Aorta (tissue), 5 donors: ENCODE measurements at regions not wholly inside any gene's neighbourhood (a gene's known extent, or its start where the extent isn't known, plus 50 kb on each side); places are given as distances from the start of the nearest gene placed in this dataset.

Experiments
- ATAC-seq: fragments of 200-7000 bp; cut with Tn5 transposase; one replicate; pipeline ENCODE4 v1.9.1; 2022; ENCODE audit warnings: moderate library complexity; ENCODE audit not compliant: low FRiP score
- DNase-seq, 2 donors: peaks; one replicate each; pipeline ENCODE4 v3.0.0-alpha.2; 2020
- H3K27ac ChIP-seq, 2 donors: one replicate each; pipeline ENCODE4 v1.5.1; 2013; ENCODE audit warnings: low read length in 2 of 2, mild to moderate bottlenecking in 2 of 2, moderate library complexity in 2 of 2, control low read depth in 1 of 2, inconsistent platforms in 1 of 2, low read depth in 1 of 2
- H3K27me3 ChIP-seq, 2 donors: one replicate each; pipeline ENCODE4 v1.6.1; 2013; ENCODE audit warnings: control low read depth in 1 of 2, low read length in 1 of 2, mild to moderate bottlenecking in 1 of 2, moderate library complexity in 1 of 2; ENCODE audit not compliant: insufficient read depth in 2 of 2, control insufficient read depth in 1 of 2
- H3K36me3 ChIP-seq, 2 donors: one replicate each; pipeline ENCODE4 v1.6.1; 2013; ENCODE audit warnings: control low read depth in 1 of 2, low read length in 1 of 2, mild to moderate bottlenecking in 1 of 2; ENCODE audit not compliant: insufficient read depth in 2 of 2, control insufficient read depth in 1 of 2
- H3K4me1 ChIP-seq, 2 donors: one replicate each; pipeline ENCODE4 v1.6.1; 2013; ENCODE audit warnings: low read length in 2 of 2, control low read depth in 1 of 2, mild to moderate bottlenecking in 1 of 2, moderate library complexity in 1 of 2; ENCODE audit not compliant: insufficient read depth in 2 of 2, control insufficient read depth in 1 of 2
- H3K4me3 ChIP-seq, 2 donors: one replicate each; pipeline ENCODE4 v1.5.1; 2013; ENCODE audit warnings: low read length in 2 of 2, control low read depth in 1 of 2, mild to moderate bottlenecking in 1 of 2
- H3K9me3 ChIP-seq: one replicate; pipeline ENCODE4 v1.6.1; 2013; ENCODE audit warnings: mild to moderate bottlenecking, low read length; ENCODE audit not compliant: control insufficient read depth
- WGBS, 2 donors: extraction: QIAGEN DNeasy Blood & Tissue Kit; methylation state at CpG; one replicate each; pipeline ENCODE4 v1.1.7; 2013; 5-methylcytosine and 5-hydroxymethylcytosine counted together
- intact Hi-C, 2 donors: fragments of 100-400 bp; cut with DNase I; formaldehyde crosslinking; loops; one replicate each; pipeline versions ENCODE4 v1.14.2 to v1.15.0; 2022
- donor health status: healthy with polysubstance abuse.
- donor health status: Bipolar disorder and iron deficiency.
- donor health status: DM: no; HTN: no; CAD: no.
- donor health status: DM: no; HTN: no; CAD: no.
- donor health status: DM: yes; HTN: yes; CAD: no.

DNA sequence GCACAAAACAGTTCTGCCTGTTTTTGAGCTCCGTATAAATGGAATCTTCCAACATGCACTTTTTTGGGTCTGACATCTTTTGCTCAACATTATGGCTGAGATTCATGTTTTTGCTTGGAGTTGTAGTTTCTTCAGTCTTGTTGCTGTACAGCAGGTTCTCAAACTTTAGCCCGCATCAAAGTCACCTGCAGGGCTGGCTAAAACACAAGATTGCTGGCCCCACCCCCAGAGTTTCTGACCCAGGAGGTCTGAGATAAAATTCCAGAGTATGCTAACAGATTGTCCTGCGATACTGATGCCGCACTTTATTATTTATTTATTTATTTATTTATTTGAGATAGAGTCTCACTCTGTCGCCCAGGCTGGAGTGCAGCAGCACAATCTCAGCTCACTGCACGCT, 79.8 kb upstream of the WASF3 start:
- Histone ChIP-seq H3K4me3 (no peak overlapping the region), H3K27me3 (no peaks in the 10 kb centered on the region), H3K27ac (no peak overlapping the region), H3K4me1 (no peaks in the 10 kb centered on the region), H3K9me3 (no peaks in the 10 kb centered on the region), H3K36me3 (no peaks in the 10 kb centered on the region)
- ATAC-seq = no peak
- 90 to 91% methylated on average over 6 of the region's 6 CpGs for WGBS, 2 donors
- intact Hi-C loops = loop anchor here in 1 of 2 donors (10.0 kb wide), 1 partner anchor 53 kb away; no protein-coding TSS in a partner anchor
- DNase-seq = no peak

DNA sequence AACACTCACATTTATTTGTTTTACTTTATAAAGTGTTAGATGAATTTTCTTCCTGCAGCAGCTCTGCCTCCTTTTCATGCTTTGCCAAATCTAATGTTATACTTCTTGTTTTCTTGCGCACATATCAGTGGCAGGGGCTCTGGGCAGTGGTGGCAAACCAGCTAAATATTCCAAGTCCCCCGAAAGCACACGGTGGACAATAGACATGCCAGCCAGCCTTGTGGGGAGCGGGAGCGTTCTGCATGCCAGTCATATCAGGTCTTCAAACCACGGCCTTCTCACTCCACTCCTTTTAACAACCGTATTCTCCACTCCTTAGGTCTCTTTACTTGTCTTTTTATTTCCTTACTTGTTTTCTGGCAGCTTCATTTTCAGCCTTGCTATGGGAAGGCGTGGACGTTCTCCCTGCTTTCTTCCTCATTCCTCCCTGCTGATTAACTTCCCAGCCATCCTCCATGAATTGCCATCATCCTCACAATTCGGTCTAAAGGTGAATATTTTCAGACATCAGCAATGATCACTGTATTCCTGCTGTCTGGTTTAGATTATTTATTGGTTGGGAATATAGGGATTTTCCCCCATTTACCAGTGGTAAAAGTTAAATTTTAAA, 77.1 kb upstream of the WASF3 start:
- H3K4me3 ChIP-seq = no peak overlapping the region
- WGBS, 2 donors = 42 to 45% methylated on average over 10 of the region's 10 CpGs
- DNase-seq = no peak
- intact Hi-C loops = loop anchor here (5.0 kb wide), 1 partner anchor 217 kb away; no protein-coding TSS in a partner anchor
- no peaks in the 10 kb centered on the region for H3K9me3 ChIP-seq
- no peak for ATAC-seq
- no peaks in the 10 kb centered on the region for H3K27me3 ChIP-seq
- no peaks in the 10 kb centered on the region for H3K36me3 ChIP-seq
- no peak overlapping the region for H3K27ac ChIP-seq
- no peaks in the 10 kb centered on the region for H3K4me1 ChIP-seq

DNA sequence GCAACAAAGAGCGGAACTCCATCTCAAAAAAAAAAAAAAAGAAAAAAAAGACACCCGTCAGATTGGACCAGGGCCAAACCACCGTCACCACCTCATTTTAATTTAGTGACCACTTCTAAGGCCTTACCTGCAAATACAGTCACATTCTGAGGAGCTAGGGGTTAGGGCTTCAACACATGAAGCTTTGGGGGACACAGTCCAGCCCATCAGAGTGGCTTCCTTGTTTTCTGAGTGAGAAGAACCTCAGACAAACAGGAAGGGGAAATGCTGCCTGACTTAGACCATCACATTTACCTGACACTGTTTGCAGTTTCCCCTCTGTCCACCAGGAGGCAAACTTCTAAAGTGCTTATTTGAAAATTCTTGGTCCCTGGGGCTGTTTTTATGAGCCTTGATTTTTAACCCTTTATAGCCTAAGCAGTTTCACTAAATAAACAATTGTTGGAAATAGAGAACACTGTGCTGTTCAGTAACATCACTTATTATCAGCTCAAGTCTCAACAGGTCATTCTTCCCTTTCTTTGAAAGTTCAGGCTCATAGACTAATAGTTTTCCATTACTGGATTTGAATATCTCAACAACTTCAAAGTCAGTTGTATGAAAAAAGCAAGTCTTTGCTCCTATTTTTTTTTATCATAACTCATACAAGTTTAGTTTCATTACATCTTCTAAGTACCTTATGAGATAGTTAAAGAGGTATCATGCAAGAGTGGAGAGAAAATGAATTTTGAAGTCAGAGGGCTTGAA, 74.9 kb upstream of the WASF3 start:
- DNase-seq (peak in 1 of 2 donors; percentile 65), ATAC-seq (peak; percentile 35)
- no peaks in the 10 kb centered on the region for H3K36me3 ChIP-seq
- no peak overlapping the region for H3K27ac ChIP-seq
- H3K4me1 ChIP-seq = no peaks in the 10 kb centered on the region
- H3K4me3 ChIP-seq = no peak overlapping the region
- 32 to 36% methylated on average over 3 of the region's 3 CpGs for WGBS, 2 donors
- no peaks in the 10 kb centered on the region for H3K27me3 ChIP-seq
- H3K9me3 ChIP-seq = no peaks in the 10 kb centered on the region
- intact Hi-C loops = loop anchor here (5.0 kb wide), 1 partner anchor 215 kb away; no protein-coding TSS in a partner anchor

DNA sequence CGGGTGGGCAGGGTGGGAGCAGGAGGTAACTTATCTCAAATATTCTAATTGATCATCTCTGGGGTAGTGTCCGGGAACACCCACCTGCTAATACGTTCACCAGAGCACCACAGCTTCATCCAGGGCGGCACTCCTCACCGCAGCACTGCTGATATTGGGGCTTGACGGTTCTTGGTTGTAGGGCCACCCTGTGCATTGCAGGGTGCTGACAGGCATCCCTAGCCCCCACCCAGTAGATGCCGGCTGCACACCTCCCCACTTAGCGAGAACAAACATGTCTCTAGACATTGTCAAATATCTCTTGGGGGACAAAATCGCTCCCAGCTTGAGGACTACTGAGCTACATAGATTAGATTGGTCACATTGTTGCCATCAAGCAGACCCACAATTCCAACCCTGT, 73.9 kb upstream of the WASF3 start:
- Histone ChIP-seq H3K4me1 (no peaks in the 10 kb centered on the region), H3K36me3 (no peaks in the 10 kb centered on the region), H3K27me3 (no peaks in the 10 kb centered on the region), H3K9me3 (no peaks in the 10 kb centered on the region), H3K27ac (no peak overlapping the region), H3K4me3 (no peak overlapping the region)
- DNase-seq (peak in 1 of 2 donors; percentile 26), ATAC-seq (no peak)
- intact Hi-C loops = loop anchor here (5.0 kb wide), 1 partner anchor 214 kb away; no protein-coding TSS in a partner anchor
- WGBS, 2 donors = 84 to 88% methylated on average over 9 of the region's 9 CpGs

DNA sequence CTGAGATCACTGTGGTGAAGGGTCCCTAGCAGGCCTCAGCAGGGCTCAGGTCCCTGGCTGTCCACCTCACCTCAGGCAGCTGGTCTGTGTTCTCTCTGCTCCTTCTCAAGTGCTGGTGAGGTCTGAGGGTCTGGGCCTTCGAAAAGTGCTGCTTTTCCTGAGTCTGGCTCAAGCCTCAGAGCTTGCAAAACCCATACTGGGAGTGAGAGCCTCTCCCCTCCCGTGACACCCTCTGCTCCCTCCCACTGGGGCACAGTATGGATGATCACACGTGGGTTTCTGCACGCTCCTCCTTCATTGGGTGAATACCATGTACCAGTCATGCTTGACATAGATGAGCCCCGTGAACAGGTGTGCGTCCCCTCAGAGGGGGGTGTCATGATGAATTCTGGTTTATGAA, 73.3 kb upstream of the WASF3 start:
- Histone ChIP-seq H3K36me3 (no peaks in the 10 kb centered on the region), H3K4me1 (no peaks in the 10 kb centered on the region), H3K9me3 (no peaks in the 10 kb centered on the region), H3K4me3 (no peak overlapping the region), H3K27ac (no peak overlapping the region), H3K27me3 (no peaks in the 10 kb centered on the region)
- DNase-seq (peak in 1 of 2 donors; percentile 17), ATAC-seq (no peak)
- WGBS, 2 donors = 86 to 88% methylated on average over 6 of the region's 6 CpGs
- intact Hi-C loops = loop anchor here (5.0 kb wide), 1 partner anchor 213 kb away; no protein-coding TSS in a partner anchor

DNA sequence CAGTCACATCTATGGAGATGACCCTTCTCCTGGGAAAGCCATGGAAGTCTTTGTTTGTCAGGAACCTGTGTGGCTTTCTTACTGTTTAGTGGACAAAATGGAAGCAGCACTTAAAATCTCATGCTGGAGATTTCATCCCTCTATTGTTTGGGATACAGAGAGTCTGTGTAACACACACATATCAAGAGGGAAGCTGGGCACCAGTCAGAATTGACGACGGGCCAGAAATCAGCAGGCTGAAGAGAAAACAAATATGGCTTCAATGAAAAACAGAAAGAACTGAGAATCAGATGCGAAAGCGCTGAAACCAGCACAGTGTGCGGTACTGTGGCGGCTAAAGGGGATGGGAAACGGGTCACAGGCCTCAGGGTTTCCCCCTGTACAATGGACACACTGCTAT, 72.2 kb upstream of the WASF3 start:
- ATAC-seq (no peak), DNase-seq (no peak)
- H3K4me3 ChIP-seq = no peak overlapping the region
- intact Hi-C loops = no loop called here
- H3K27ac ChIP-seq = no peak overlapping the region
- WGBS, 2 donors = 76 to 79% methylated on average over 7 of the region's 7 CpGs
- no peaks in the 10 kb centered on the region for H3K36me3 ChIP-seq
- no peaks in the 10 kb centered on the region for H3K4me1 ChIP-seq
- no peaks in the 10 kb centered on the region for H3K27me3 ChIP-seq
- no peaks in the 10 kb centered on the region for H3K9me3 ChIP-seq

DNA sequence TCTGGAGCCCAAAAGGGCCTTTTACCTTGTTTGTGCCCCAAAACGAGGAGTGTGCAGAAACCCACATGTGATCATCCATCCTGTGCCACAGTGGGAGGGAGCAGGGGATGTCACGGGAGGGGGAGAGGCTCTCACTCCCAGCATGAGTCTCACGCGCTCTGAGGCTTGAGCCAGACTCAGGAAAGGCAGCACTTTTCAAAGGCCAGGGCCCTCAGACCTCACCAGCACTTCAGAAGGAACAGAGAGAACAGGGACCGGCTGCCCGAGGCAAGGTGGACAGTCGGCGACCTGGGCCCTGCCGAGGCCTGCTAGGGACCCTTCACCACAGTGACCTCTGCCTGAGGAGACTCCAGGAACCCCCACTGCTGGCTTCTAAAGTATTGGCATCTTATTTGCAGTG, 71.7 kb upstream of the WASF3 start:
- no peaks in the 10 kb centered on the region for H3K27me3 ChIP-seq
- H3K4me1 ChIP-seq = no peaks in the 10 kb centered on the region
- intact Hi-C loops = no loop called here
- peak; percentile 59 for ATAC-seq
- no peak overlapping the region for H3K27ac ChIP-seq
- 60 to 61% methylated on average over 9 of the region's 9 CpGs for WGBS, 2 donors
- H3K4me3 ChIP-seq = no peak overlapping the region
- H3K36me3 ChIP-seq = no peaks in the 10 kb centered on the region
- peak in 1 of 2 donors; percentile 39 for DNase-seq
- H3K9me3 ChIP-seq = no peaks in the 10 kb centered on the region

DNA sequence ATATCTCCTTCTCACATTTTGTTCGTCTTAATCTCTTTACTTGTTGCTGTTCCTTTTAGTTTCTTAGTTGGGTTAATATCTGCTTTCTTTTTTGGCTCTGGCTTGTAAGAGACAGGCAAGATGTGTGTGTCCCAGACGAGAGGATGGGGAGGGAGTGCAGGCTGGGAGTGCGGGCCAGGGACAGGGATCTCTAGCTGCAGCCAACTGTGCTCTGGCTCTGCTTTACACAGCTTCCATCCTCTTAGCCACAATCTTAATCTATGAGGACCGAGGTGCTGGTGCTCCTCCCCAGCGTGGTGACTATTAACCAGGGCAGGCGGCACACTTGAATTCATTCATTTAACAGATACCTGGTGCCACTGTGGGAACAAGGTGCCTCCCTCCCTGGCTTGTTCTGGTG, 70.9 kb upstream of the WASF3 start:
- H3K4me1 ChIP-seq = no peaks in the 10 kb centered on the region
- intact Hi-C loops = no loop called here
- no peak overlapping the region for H3K4me3 ChIP-seq
- no peaks in the 10 kb centered on the region for H3K27me3 ChIP-seq
- WGBS, 2 donors = 37 to 46% methylated on average over 6 of the region's 6 CpGs
- peak in 1 of 2 donors; percentile 34 for DNase-seq
- H3K27ac ChIP-seq = no peak overlapping the region
- peak; percentile 70 for ATAC-seq
- H3K9me3 ChIP-seq = no peaks in the 10 kb centered on the region
- H3K36me3 ChIP-seq = no peaks in the 10 kb centered on the region

DNA sequence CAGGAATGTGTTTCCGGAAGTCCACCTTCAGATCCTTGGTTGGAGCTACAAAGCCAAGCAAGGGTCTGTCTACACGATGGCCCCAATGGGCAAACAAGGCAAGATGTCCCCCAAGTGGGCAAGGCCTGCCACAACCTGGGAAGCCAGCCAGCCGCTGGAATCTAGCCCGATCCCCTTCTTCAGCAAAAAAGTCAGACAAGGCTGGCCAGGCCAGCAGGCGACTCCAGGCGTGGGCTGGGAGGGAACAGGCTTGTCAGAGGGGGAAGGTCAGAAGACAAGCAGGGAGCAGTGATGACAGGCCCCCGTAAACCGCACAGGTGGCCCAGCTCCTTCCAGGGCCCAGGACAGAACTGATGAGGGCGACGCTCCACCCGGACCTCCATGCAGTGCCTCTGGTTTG, 69.7 kb upstream of the WASF3 start:
- H3K27ac ChIP-seq = no peak overlapping the region
- intact Hi-C loops = no loop called here
- no peaks in the 10 kb centered on the region for H3K27me3 ChIP-seq
- no peaks in the 10 kb centered on the region for H3K4me1 ChIP-seq
- no peak overlapping the region for H3K4me3 ChIP-seq
- H3K36me3 ChIP-seq = no peaks in the 10 kb centered on the region
- ATAC-seq (no peak), DNase-seq (no peak)
- H3K9me3 ChIP-seq = no peaks in the 10 kb centered on the region
- WGBS, 2 donors = 79 to 81% methylated on average over 11 of the region's 11 CpGs
